Gastrocnemius medialis (tissue), 4 donors: ENCODE measurements at regions not wholly inside any gene's neighbourhood (a gene's known extent, or its start where the extent isn't known, plus 50 kb on each side); places are given as distances from the start of the nearest gene placed in this dataset.

Source experiments
- ATAC-seq, 2 donors: fragments of 150-250 bp; one replicate each; pipeline ENCODE4 v1.9.1; 2016
- DNase-seq, 2 donors: peaks; one replicate each; pipeline ENCODE4 v3.0.0-alpha.2; 2019
- H3K27ac ChIP-seq, 4 donors: fragments of 200-600 bp; sonication (generic); 1 replicate in 1 of 4; 2 replicates in 3 of 4; pipeline ENCODE4 v1.5.1; 2016 to 2018; ENCODE audit warnings: mild to moderate bottlenecking in 2 of 4, moderate library complexity in 1 of 4
- H3K27me3 ChIP-seq, 3 donors: fragments of 200-600 bp; sonication (generic) in 2 of 3; 1 replicate in 1 of 3; 2 replicates in 2 of 3; pipeline versions ENCODE4 v1.5.1 to v1.6.0; 2016 to 2019; ENCODE audit warnings: mild to moderate bottlenecking in 1 of 3, moderate library complexity in 1 of 3
- H3K36me3 ChIP-seq, 2 donors: fragments of 200-600 bp; sonication (generic) in 1 of 2; one replicate each; pipeline ENCODE4 v1.5.1; 2017 to 2018
- H3K4me1 ChIP-seq, 2 donors: fragments of 200-600 bp; sonication (generic) in 1 of 2; one replicate each; pipeline ENCODE4 v1.5.1; 2016 to 2017; ENCODE audit warnings: mild to moderate bottlenecking in 2 of 2
- H3K4me3 ChIP-seq, 4 donors: fragments of 200-600 bp; sonication (generic) in 3 of 4; 1 replicate in 1 of 4; 2 replicates in 3 of 4; pipeline ENCODE4 v1.5.1; 2016 to 2019; ENCODE audit warnings: mild to moderate bottlenecking in 2 of 4
- H3K9me3 ChIP-seq, 3 donors: fragments of 200-600 bp; sonication (generic) in 2 of 3; 1 replicate in 1 of 3; 2 replicates in 2 of 3; pipeline ENCODE4 v1.5.1; 2016 to 2019
- CTCF ChIP-seq, 5 experiments: fragments of 450-650 bp in 3 of 5; fragments of 200-600 bp in 2 of 5; sonication (generic) in 2 of 5; IDR thresholded peaks in 4 of 5; conservative IDR thresholded peaks in 1 of 5; 1 replicate in 4 of 5; 2 replicates in 1 of 5; pipeline ENCODE4 v1.5.1; 2016 to 2019; ENCODE audit warnings: antibody characterized with exemption in 5 of 5, mild to moderate bottlenecking in 3 of 5, moderate library complexity in 3 of 5
- POLR2A ChIP-seq, 2 donors: fragments of 450-650 bp; IDR thresholded peaks; one replicate each; pipeline ENCODE4 v1.6.1; 2017; ENCODE audit warnings: antibody characterized with exemption in 2 of 2, mild to moderate bottlenecking in 2 of 2, moderate library complexity in 2 of 2
- in situ Hi-C, 4 donors: fragments of 200-750 bp; cut with MboI; loops; one replicate each; pipeline versions ENCODE4 v1.15.0 to v1.8.0; 2017; ENCODE audit warnings: low sequenced_read_pairs in 4 of 4
- intact Hi-C: fragments of 100-400 bp; cut with DNase I; formaldehyde crosslinking; loops from one replicate; pipeline ENCODE4 v1.15.1; 2023; ENCODE audit warnings: low total_unique reads

GRCh38 chr19:31674503-31675192 is 325.4 kb upstream of the TSHZ3 start:
- no peak overlapping the region for H3K4me3 ChIP-seq
- no peak for ATAC-seq
- no peaks in the 10 kb centered on the region for H3K36me3 ChIP-seq
- in situ Hi-C loops (no loop called here), intact Hi-C loops (no loop called here)
- H3K27me3 ChIP-seq = no peaks in the 10 kb centered on the region
- TF ChIP-seq CTCF (IDR thresholded peaks at IDR 0.05 in 4 of 5, conservative IDR thresholded peaks at IDR 0.05 in 1 of 5) = no peak
- no peak for TF ChIP-seq POLR2A (IDR thresholded peaks at IDR 0.05)
- no peaks in the 10 kb centered on the region for H3K9me3 ChIP-seq
- no peaks in the 10 kb centered on the region for H3K4me1 ChIP-seq
- H3K27ac ChIP-seq = no peak overlapping the region
- no peak for DNase-seq

- no peaks in the 10 kb centered on the region for H3K9me3 ChIP-seq
- no peak for DNase-seq
- in situ Hi-C loops (no loop called here), intact Hi-C loops (no loop called here)
- H3K4me3 ChIP-seq = no peak overlapping the region
- TF ChIP-seq CTCF (IDR thresholded peaks at IDR 0.05 in 4 of 5, conservative IDR thresholded peaks at IDR 0.05 in 1 of 5) = no peak
- no peak for TF ChIP-seq POLR2A (IDR thresholded peaks at IDR 0.05)
- H3K4me1 ChIP-seq = no peaks in the 10 kb centered on the region
- no peaks in the 10 kb centered on the region for H3K27me3 ChIP-seq
- no peaks in the 10 kb centered on the region for H3K36me3 ChIP-seq
- ATAC-seq = no peak
- H3K27ac ChIP-seq = no peak overlapping the region
Observed at GRCh38 chr19:31675193-31675913, 326.1 kb upstream of the TSHZ3 start.

- Histone ChIP-seq H3K9me3 (no peaks in the 10 kb centered on the region), H3K4me1 (no peaks in the 10 kb centered on the region), H3K36me3 (no peaks in the 10 kb centered on the region), H3K27me3 (no peaks in the 10 kb centered on the region), H3K27ac (no peak overlapping the region), H3K4me3 (no peak overlapping the region)
- intact Hi-C loops (no loop called here), in situ Hi-C loops (no loop called here)
- TF ChIP-seq POLR2A (IDR thresholded peaks at IDR 0.05) (no peak), CTCF (IDR thresholded peaks at IDR 0.05 in 4 of 5, conservative IDR thresholded peaks at IDR 0.05 in 1 of 5) (no peak)
- ATAC-seq (no peak), DNase-seq (no peak)
Observed at GRCh38 chr19:31676271-31677004, 327.2 kb upstream of the TSHZ3 start.

- intact Hi-C loops (no loop called here), in situ Hi-C loops (no loop called here)
- DNase-seq (no peak), ATAC-seq (no peak)
- Histone ChIP-seq H3K27ac (no peak overlapping the region), H3K4me3 (no peak overlapping the region), H3K9me3 (no peaks in the 10 kb centered on the region), H3K27me3 (no peaks in the 10 kb centered on the region), H3K36me3 (no peaks in the 10 kb centered on the region), H3K4me1 (no peaks in the 10 kb centered on the region)
- no peak for TF ChIP-seq CTCF (IDR thresholded peaks at IDR 0.05 in 4 of 5, conservative IDR thresholded peaks at IDR 0.05 in 1 of 5)
- no peak for TF ChIP-seq POLR2A (IDR thresholded peaks at IDR 0.05)
Observed at GRCh38 chr19:31678421-31678820, 329.2 kb upstream of the TSHZ3 start.
